NCI-H1417 treated with DMSO at 0.1 percent for 48 hours (cell line): ENCODE measurements at regions not wholly inside any gene's neighbourhood (a gene's known extent, or its start where the extent isn't known, plus 50 kb on each side); places are given as distances from the start of the nearest gene placed in this dataset.

Source experiments
- DNase-seq: peaks from one replicate; lab custom pipeline; 2025; lab: John Stamatoyannopoulos, UW

DNA sequence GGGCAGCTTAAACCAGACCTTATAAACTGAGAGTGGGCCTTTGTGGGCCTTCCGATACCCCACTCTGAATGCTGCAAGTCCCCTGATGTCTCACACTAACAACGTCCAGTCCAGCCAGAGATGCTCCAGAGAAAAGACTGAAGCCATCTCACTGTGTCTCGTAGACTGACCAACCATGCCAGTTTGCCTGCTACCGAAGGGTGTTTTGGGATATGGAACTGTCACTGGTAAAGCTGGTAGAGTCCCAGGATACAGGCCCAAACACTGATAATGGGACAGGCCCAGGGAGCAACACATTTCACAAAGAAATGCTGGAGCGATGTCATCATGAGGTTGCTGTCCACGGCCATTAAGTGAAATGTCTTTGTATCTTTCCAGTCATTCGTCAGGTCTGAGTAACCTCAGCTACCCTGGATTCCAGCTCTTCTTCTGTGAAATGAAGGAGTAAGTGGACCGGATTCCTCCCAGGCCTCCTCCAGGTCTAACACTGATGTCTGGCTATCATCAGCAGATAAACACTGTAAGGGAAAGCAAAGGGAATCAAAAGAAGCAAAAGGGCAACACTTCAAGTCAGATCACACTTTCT is 81.6 kb downstream of the SLC5A7 start:
- no peak for DNase-seq

DNA sequence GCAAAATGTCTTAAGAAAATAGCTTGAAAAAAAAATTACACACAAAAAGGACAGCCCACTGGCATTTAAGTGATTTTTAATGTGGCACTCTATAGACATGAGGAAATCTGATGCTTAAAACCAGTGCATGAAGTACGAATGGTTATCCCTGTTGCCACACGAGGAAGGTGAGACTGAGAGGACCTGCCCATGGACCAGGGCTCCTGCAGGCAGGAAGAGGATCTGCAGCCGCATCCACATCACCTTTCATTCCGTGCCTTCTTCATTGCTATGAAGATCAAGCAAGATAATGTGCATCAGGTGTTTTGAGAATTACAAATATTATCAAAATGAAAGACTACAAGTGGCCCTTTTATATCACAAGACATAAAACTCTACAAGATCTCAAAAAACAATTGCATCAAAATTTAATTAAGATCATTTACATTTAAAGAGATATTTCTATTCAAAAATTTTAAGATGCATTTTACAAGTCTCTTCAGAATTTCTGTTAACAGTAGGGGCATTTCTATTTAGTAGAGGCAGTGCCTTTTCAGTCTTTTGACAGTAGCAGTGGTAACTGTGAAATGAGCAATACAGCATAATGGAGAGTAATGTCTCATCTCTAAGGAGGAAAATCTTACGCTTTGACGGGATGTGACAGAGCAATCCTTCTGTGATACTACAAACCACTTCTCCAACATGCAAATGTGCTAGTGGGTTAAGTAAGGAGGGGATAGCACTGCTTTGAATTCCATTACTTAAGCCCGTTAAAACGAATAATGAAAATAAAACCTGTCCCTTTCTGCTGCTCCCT is 83.4 kb downstream of the SLC5A7 start:
- DNase-seq, result no peak

DNA sequence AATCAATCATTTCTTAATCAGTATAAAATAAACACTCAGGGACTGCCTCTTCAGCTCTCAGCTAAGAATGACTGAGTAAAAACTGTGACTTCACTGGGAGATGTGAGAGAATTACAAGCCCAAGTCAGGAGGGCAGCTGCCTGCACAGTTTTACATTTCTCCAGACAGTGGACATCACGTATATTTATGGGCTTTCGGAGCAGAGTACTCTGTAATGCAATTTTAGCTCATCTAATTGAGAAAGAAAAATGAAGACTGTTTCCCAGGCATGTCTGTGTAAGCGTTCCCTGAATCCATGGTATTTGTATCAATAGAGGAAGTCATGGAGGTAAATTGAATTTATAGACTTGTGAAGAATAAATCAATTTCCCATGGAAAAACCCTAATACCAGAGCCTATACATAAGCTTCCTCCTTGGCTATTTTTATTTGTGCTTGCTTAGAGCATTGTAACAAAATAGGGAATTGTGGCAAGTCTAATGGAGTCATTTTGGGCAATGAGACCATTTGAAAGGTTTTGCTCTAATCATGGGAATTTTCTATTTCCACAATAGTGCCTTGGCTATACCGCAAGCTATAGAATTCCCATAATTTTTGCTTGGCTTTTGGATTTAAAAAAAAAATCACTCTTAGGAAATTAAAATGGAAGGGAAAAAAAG is 87.2 kb downstream of the SLC5A7 start:
- no peak for DNase-seq

GRCh38 chr2:108074150-108074549 is 87.8 kb downstream of the SLC5A7 start:
- no peak for DNase-seq

- DNase-seq, result no peak
Observed at GRCh38 chr2:108074946-108075345, 88.6 kb downstream of the SLC5A7 start.

DNA sequence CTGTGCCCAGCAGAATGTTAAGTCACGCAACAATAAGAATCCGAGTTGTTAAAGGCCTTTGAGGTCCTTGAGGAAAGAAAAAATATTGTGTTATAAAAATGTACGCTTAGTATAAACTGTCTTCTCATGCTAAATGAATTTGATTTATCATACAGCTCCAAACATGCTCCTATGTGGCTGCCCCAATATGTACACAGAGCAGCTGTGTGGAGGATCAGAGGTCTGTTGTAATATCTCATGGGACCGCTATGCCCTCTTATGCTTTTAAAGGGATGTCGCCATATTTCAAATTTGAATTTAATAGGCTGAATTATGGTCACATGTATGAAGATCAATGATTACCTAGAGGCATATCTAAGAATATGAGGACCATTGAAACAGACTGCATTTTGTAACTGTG is 90.2 kb downstream of the SLC5A7 start:
- no peak for DNase-seq

GRCh38 chr2:108079736-108080135 is 93.4 kb downstream of the SLC5A7 start:
- DNase-seq, result no peak

DNA sequence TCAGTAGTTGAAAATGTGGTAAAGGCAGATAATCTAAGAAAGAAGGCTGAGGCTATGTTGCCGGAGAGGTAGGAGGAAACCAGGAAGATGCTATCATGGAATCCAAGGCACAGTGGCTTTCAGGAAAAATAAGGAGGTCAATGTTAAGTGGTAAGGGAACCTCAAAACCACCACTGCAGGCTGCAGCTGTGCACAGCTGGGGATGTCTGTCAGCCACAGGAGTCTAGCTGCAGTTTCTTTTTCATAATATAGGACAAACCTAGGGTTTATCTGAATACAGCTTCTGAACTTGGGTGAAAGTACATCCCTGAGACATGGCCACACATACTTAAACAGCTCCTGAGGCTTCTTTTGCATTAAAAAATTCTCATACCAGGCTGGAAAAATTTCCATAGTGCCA is 93.9 kb downstream of the SLC5A7 start:
- DNase-seq, result no peak

DNA sequence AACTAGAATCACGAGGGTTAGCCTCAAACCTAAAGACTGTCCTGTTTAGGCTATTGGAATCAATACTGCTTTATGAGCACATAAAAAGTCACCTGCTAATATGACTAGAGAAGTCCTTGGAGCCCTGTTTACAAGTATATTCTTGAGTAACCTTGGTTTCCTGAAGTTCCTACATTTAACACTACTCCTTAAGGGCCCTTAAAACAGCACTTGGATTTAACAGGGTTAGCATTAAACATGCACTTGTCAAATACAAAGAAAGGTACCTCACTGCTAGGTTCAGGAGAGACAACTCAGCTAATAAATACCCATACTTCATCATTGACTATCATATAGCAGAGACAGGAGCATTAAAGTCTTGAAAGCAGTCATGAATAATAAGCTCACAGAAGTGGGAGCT is 96.7 kb downstream of the SLC5A7 start:
- no peak for DNase-seq

DNA sequence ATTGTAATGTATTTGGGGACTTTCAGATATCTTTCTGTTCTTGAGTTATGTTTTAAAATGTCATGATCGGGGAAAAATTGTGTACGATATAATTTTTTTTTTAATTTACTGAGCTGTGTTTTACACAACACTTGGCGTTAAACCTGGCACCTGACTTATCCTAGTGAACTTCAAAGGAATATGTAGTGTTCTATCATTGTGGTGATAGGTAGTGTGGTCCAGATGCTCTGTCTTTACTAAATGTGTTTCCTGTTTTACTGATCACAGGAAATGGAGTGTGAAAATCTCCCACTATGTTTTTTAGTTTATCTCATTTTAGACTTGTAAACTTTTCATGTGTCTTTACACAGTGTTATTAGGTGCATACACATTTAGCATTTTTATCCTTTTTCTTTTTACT is 98.0 kb downstream of the SLC5A7 start:
- DNase-seq, result no peak

- DNase-seq, result no peak
Observed at GRCh38 chr2:108092886-108093285, 106.6 kb downstream of the SLC5A7 start.

DNA sequence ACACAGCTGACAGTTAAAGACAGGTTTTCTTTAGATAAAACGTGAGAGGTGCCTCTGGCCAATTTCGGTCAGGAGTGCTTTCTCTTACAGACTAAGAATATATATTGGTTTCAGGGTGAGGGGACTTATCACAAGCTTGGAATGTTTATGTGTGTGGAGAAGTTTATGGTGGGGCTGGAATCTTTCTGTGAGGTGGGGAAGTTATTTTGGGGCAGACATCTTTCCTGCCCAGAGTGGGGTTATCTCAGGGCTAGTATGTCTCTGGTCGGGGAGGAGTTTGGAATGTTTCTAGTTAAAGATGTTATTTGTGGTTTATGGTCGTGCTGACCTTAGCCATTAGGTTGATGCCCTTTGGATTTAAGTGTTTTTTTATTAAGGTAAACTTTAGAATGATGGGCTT is 115.2 kb downstream of the SLC5A7 start:
- no peak for DNase-seq

DNA sequence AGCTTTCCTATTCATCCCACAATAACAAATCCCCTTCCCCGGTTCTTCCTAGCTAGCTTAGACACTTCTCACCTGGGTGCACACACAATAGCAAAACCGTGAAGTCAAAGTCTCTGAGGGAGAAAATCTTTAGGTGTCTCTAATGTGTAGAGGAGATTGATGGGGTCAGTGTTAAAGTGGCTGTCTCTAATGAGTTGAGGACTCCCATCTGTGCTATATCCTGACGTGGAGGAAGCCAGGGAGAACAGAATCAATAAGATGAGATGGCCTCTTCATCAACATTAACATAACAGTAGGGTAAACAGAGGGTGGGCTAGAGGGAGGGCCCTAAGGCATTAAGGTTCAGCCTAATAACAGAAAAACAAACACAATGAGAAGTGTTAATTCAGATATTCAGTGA is 120.4 kb downstream of the SLC5A7 start:
- peak; percentile 20 for DNase-seq

- no peak for DNase-seq
Observed at GRCh38 chr2:108111936-108112335, 125.6 kb downstream of the SLC5A7 start.

DNA sequence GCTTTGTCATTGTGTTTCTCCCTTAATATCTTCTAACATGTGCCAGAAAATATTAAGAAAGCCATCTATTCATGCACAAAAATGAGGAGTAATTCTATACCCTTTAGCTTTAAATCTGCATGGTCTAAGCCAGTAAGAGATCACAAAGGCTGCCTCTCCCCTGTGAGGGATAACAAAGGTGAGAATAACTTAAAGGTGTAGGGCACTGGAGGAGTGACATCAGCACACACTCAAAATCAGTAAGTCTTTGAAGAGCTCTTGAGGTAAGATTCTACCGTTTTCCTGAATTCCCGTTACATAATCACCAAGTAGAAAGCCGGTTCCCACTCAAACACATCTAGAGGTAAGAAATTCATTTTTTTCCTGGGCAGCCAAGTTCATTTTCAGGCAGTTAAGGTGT is 123.9 kb upstream of the SULT1C3 start:
- DNase-seq, result no peak

DNA sequence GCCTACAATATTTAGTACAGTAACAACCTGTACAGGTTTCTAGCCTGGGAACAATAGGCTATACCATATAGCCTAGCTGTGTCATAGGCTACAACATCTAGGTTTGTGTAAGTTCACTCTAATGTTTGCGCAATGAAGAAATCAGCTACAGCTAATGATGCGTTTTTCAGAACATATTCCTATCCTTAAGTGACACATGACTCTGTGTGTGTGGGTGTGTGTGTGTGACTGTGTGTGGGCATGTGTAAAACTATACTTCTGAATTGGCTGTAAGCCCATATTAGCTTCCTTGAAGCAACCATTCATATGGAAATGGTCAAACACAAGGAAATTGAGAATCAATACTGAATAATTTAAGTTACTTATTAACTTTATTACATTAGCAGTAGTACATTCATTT is 120.8 kb upstream of the SULT1C3 start:
- DNase-seq, result no peak

DNA sequence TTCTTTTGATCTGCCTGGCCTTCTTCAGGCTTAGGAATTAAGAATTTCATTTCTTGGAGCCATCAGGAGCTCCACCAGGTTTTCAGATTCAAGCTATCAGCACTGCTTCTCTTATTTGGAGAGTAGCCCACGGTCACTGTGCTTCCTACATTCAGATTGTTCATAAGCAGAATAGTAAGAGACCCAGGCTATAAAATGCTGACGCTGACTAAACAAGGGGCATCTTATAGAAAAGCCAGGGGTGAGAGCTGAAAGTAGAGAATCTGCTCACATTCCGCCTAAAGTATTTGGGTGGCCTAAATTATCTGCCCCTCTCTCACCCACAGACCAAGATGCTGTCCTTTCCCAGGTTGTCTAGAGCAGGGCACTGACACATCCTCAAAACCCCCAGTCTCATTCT is 120.3 kb upstream of the SULT1C3 start:
- DNase-seq, result no peak

GRCh38 chr2:108124736-108125495 is 114.9 kb upstream of the SULT1C3 start:
- DNase-seq, result no peak

GRCh38 chr2:108125581-108125980 is 114.2 kb upstream of the SULT1C3 start:
- DNase-seq, result no peak

GRCh38 chr2:108128249-108128648 is 111.5 kb upstream of the SULT1C3 start:
- DNase-seq, result peak; percentile 6

GRCh38 chr2:108129636-108130035 is 110.1 kb upstream of the SULT1C3 start:
- DNase-seq, result no peak

DNA sequence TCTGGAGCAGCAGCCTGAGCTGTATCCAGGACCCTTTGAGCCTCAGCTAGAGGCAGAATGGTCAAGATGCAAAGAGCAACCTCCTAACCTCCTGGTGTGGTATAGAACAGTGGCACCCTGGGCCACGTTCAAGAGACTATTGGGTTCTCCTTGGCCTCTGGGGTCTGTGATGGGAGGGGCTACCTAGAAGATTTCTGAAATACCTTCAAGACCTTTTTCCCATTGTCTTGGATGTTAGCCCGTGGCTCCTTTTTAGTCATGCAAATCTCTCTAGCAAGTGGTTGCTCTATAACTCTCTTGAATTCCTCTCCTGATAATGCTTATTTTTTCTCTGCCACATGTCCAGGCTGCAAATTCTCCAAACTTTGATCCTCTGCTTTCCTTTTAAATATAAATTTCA is 106.3 kb upstream of the SULT1C3 start:
- no peak for DNase-seq

GRCh38 chr2:108139521-108139920 is 100.2 kb upstream of the SULT1C3 start:
- DNase-seq, result no peak
